IMR-90 (cell line): ENCODE measurements at regions not wholly inside any gene's neighbourhood (a gene's known extent, or its start where the extent isn't known, plus 50 kb on each side); places are given as distances from the start of the nearest gene placed in this dataset.

Experiments
- MAFK ChIP-seq: IDR thresholded peaks from 2 replicates; pipeline ENCODE4 v1.6.1; 2012; ENCODE audit warnings: low read depth, low read length, improper control_type of control experiment
- MAZ ChIP-seq: IDR thresholded peaks from 2 replicates; pipeline ENCODE4 v1.6.1; 2012; ENCODE audit warnings: low read depth, mild to moderate bottlenecking, low read length, improper control_type of control experiment, moderate library complexity, borderline replicate concordance
- POLR2A ChIP-seq: IDR thresholded peaks from 2 replicates; pipeline ENCODE4 v1.6.1; 2012; ENCODE audit warnings: mild to moderate bottlenecking, low read depth, low read length
- RFX5 ChIP-seq: IDR thresholded peaks from 2 replicates; pipeline ENCODE4 v1.8.0; 2012; ENCODE audit warnings: low read depth, mild to moderate bottlenecking, low read length, moderate library complexity
- TF ChIP-seq, protein P1 (sequence below): conservative IDR thresholded peaks from 2 replicates; pipeline ENCODE4 v1.5.1; 2012; ENCODE audit warnings: mild to moderate bottlenecking, low read depth, low read length, improper control_type of control experiment
- TF ChIP-seq, protein P2 (sequence below): fragments of 150-350 bp; IDR thresholded peaks from 2 replicates; pipeline ENCODE4 v1.6.1; 2017; ENCODE audit warnings: mild to moderate bottlenecking, antibody characterized with exemption, low read length, low read depth

GRCh38 chr3:106969596-106969995 is 407.6 kb upstream of the CCDC54 start:
- TF ChIP-seq MAZ, result no peak
- TF ChIP-seq, protein P1, sequence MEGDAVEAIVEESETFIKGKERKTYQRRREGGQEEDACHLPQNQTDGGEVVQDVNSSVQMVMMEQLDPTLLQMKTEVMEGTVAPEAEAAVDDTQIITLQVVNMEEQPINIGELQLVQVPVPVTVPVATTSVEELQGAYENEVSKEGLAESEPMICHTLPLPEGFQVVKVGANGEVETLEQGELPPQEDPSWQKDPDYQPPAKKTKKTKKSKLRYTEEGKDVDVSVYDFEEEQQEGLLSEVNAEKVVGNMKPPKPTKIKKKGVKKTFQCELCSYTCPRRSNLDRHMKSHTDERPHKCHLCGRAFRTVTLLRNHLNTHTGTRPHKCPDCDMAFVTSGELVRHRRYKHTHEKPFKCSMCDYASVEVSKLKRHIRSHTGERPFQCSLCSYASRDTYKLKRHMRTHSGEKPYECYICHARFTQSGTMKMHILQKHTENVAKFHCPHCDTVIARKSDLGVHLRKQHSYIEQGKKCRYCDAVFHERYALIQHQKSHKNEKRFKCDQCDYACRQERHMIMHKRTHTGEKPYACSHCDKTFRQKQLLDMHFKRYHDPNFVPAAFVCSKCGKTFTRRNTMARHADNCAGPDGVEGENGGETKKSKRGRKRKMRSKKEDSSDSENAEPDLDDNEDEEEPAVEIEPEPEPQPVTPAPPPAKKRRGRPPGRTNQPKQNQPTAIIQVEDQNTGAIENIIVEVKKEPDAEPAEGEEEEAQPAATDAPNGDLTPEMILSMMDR, result no peak
- TF ChIP-seq RFX5, result no peak
- TF ChIP-seq MAFK, result no peak
- TF ChIP-seq, protein P2, sequence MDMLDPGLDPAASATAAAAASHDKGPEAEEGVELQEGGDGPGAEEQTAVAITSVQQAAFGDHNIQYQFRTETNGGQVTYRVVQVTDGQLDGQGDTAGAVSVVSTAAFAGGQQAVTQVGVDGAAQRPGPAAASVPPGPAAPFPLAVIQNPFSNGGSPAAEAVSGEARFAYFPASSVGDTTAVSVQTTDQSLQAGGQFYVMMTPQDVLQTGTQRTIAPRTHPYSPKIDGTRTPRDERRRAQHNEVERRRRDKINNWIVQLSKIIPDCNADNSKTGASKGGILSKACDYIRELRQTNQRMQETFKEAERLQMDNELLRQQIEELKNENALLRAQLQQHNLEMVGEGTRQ, result no peak
- TF ChIP-seq POLR2A, result no peak
